GM23338 (cell line): ENCODE measurements at regions not wholly inside any gene's neighbourhood (a gene's known extent, or its start where the extent isn't known, plus 50 kb on each side); places are given as distances from the start of the nearest gene placed in this dataset.

ENCODE experiments used
- ATAC-seq: fragments of 200-7000 bp; cut with Tn5 transposase; 3 replicates; pipeline ENCODE4 v1.9.1; 2020
- DNase-seq: peaks from one replicate; pipeline ENCODE4 v3.0.0-alpha.2; 2015; ENCODE audit warnings: low spot score
- H2AFZ ChIP-seq: fragments of 200-600 bp; sonication (generic); 2 replicates; pipeline ENCODE4 v1.8.0; 2016; ENCODE audit warnings: antibody characterized with exemption, mild to moderate bottlenecking, moderate library complexity
- H3F3A ChIP-seq: fragments of 200-600 bp; sonication (generic); replicated peaks from 2 replicates; pipeline ENCODE4 v1.8.0; 2017; ENCODE audit warnings: antibody characterized with exemption, mixed run types, low read depth
- H3K27ac ChIP-seq: fragments of 200-600 bp; sonication (generic); 2 replicates; pipeline ENCODE4 v1.6.1; 2016; ENCODE audit warnings: low read depth
- H3K27me3 ChIP-seq: fragments of 200-600 bp; sonication (generic); 2 replicates; pipeline ENCODE4 v1.8.0; 2016; ENCODE audit warnings: mild to moderate bottlenecking, mixed run types, moderate library complexity; ENCODE audit not compliant: insufficient read depth
- H3K36me3 ChIP-seq: fragments of 200-600 bp; sonication (generic); 2 replicates; pipeline ENCODE4 v1.8.0; 2016; ENCODE audit warnings: mild to moderate bottlenecking; ENCODE audit not compliant: insufficient read depth
- H3K4me1 ChIP-seq: fragments of 200-600 bp; sonication (generic); 2 replicates; pipeline ENCODE4 v1.8.0; 2016; ENCODE audit warnings: mild to moderate bottlenecking, moderate library complexity; ENCODE audit not compliant: insufficient read depth
- H3K4me2 ChIP-seq: fragments of 200-600 bp; sonication (generic); 2 replicates; pipeline ENCODE4 v1.7.1; 2017; ENCODE audit warnings: mixed run types
- H3K4me3 ChIP-seq: fragments of 200-600 bp; sonication (generic); 2 replicates; pipeline ENCODE4 v1.6.1; 2016; ENCODE audit warnings: mixed run types
- H3K79me2 ChIP-seq: fragments of 200-600 bp; sonication (generic); replicated peaks from 2 replicates; pipeline ENCODE4 v1.8.0; 2017; ENCODE audit warnings: mild to moderate bottlenecking; ENCODE audit not compliant: insufficient read depth
- H3K9me2 ChIP-seq: fragments of 200-600 bp; sonication (generic); 2 replicates; pipeline ENCODE4 v1.8.0; 2017; ENCODE audit not compliant: insufficient read depth
- H4K20me1 ChIP-seq: fragments of 200-600 bp; sonication (generic); replicated peaks from 2 replicates; pipeline ENCODE4 v1.8.0; 2017; ENCODE audit warnings: mild to moderate bottlenecking; ENCODE audit not compliant: insufficient read depth
- H3K27ac Mint-ChIP-seq: 2 replicates; pipeline ENCODE4 v1.8.0; 2020; ENCODE audit warnings: inconsistent platforms, mild to moderate bottlenecking, moderate library complexity, mixed read lengths
- H3K27me3 Mint-ChIP-seq: 3 replicates; pipeline ENCODE4 v1.8.0; 2022; ENCODE audit warnings: low read depth, mild to moderate bottlenecking, moderate library complexity, mixed read lengths, inconsistent platforms; ENCODE audit not compliant: insufficient read depth, poor library complexity
- H3K36me3 Mint-ChIP-seq: 3 replicates; pipeline ENCODE4 v1.8.0; 2021; ENCODE audit warnings: low read depth, mild to moderate bottlenecking, inconsistent platforms, moderate library complexity, mixed read lengths
- H3K4me1 Mint-ChIP-seq: 3 replicates; pipeline ENCODE4 v1.8.0; 2020; ENCODE audit warnings: mild to moderate bottlenecking, inconsistent platforms, mixed read lengths
- H3K4me3 Mint-ChIP-seq: 3 replicates; pipeline ENCODE4 v1.8.0; 2021; ENCODE audit warnings: moderate library complexity, mild to moderate bottlenecking, inconsistent platforms, mixed read lengths
- H3K9me3 Mint-ChIP-seq: 3 replicates; pipeline ENCODE4 v1.8.0; 2020; ENCODE audit warnings: moderate library complexity, mild to moderate bottlenecking, inconsistent platforms, mixed read lengths
- CREB1 ChIP-seq: fragments of 250-450 bp; sonication (Bioruptor Pico); IDR thresholded peaks from 2 replicates; pipeline ENCODE4 v1.5.0; 2020; ENCODE audit warnings: low read depth, mild to moderate bottlenecking, moderate library complexity
- CTCF ChIP-seq, 2 experiments: fragments of 200-600 bp in 1 of 2; sonication (generic) in 1 of 2; conservative IDR thresholded peaks; 2 replicates each; pipeline versions ENCODE4 v1.5.1 to v1.6.1; 2016 to 2017; ENCODE audit warnings: antibody characterized with exemption in 2 of 2, low read depth in 2 of 2, mild to moderate bottlenecking in 2 of 2, moderate library complexity in 1 of 2
- ETS1 ChIP-seq: IDR thresholded peaks from 2 replicates; pipeline ENCODE4 v1.6.1; 2016; ENCODE audit warnings: antibody characterized with exemption
- EZH2 ChIP-seq: fragments of 200-600 bp; sonication (generic); IDR thresholded peaks from one replicate; pipeline ENCODE4 v1.8.0; 2017; ENCODE audit warnings: antibody characterized with exemption, mild to moderate bottlenecking, low read depth; ENCODE audit not compliant: unreplicated experiment
- EZH2phosphoT487 ChIP-seq: fragments of 200-600 bp; sonication (generic); IDR thresholded peaks from one replicate; pipeline ENCODE4 v1.8.1; 2018; ENCODE audit warnings: antibody characterized with exemption; ENCODE audit not compliant: unreplicated experiment
- JUNB ChIP-seq: IDR thresholded peaks from one replicate; pipeline ENCODE4 v1.6.1; 2016; ENCODE audit warnings: antibody characterized with exemption; ENCODE audit not compliant: unreplicated experiment
- NANOG ChIP-seq: IDR thresholded peaks from 2 replicates; pipeline ENCODE4 v1.6.1; 2016; ENCODE audit warnings: antibody characterized with exemption, borderline replicate concordance
- POLR2AphosphoS5 ChIP-seq: IDR thresholded peaks from 2 replicates; pipeline ENCODE4 v1.6.1; 2016; ENCODE audit warnings: antibody characterized with exemption, low read depth
- REST ChIP-seq: IDR thresholded peaks from one replicate; pipeline ENCODE4 v1.6.1; 2018; ENCODE audit warnings: antibody characterized with exemption; ENCODE audit not compliant: unreplicated experiment
- STAT1 ChIP-seq: IDR thresholded peaks from one replicate; pipeline ENCODE4 v1.6.1; 2016; ENCODE audit warnings: antibody characterized with exemption; ENCODE audit not compliant: unreplicated experiment
- ZNF114 ChIP-seq: fragments of 250-450 bp; sonication (Bioruptor Pico); IDR thresholded peaks from 2 replicates; pipeline ENCODE4 v1.5.0; 2020; ENCODE audit warnings: mild to moderate bottlenecking, moderate library complexity
- ZNF331 ChIP-seq: fragments of 250-450 bp; sonication (Bioruptor Pico); IDR thresholded peaks from 2 replicates; pipeline ENCODE4 v1.5.0; 2020; ENCODE audit warnings: low read depth, mild to moderate bottlenecking, moderate library complexity
- ZNF462 ChIP-seq: fragments of 250-450 bp; sonication (Bioruptor Pico); IDR thresholded peaks from 2 replicates; pipeline ENCODE4 v1.5.0; 2020; ENCODE audit warnings: mild to moderate bottlenecking, moderate library complexity

- peaks cover 2% of the 10 kb centered on the region for H3K27me3 Mint-ChIP-seq
- no peak for TF ChIP-seq CREB1
- no peak for TF ChIP-seq CTCF (conservative IDR thresholded peaks at IDR 0.05; ENCODE audit: low read depth in 2 of 2)
- TF ChIP-seq NANOG: no peak
- no peak for TF ChIP-seq POLR2AphosphoS5
- no peak for TF ChIP-seq STAT1
- no peak for TF ChIP-seq REST
- TF ChIP-seq EZH2: no peak
- TF ChIP-seq ZNF462 (CRISPR knock-in tag): no peak
- no peak for TF ChIP-seq JUNB
- no peak for TF ChIP-seq ZNF331 (CRISPR knock-in tag)
- TF ChIP-seq ETS1: no peak
- no peak for TF ChIP-seq ZNF114 (CRISPR knock-in tag)
- TF ChIP-seq EZH2phosphoT487: no peak
- Histone ChIP-seq H3K4me2 (no peak overlapping the region), H3K4me1 (no peaks in the 10 kb centered on the region), H3K79me2 (no peaks in the 10 kb centered on the region), H3F3A (no peaks in the 10 kb centered on the region), H3K9me2 (no peaks in the 10 kb centered on the region), H4K20me1 (no peaks in the 10 kb centered on the region), H3K27me3 (no peaks in the 10 kb centered on the region), H3K4me3 (no peak overlapping the region), H3K27ac (no peak overlapping the region), H2AFZ (no peak overlapping the region), H3K36me3 (no peaks in the 10 kb centered on the region)
- DNase-seq (no peak), ATAC-seq (no peak)
- no peak overlapping the region for H3K4me3 Mint-ChIP-seq
- no peaks in the 10 kb centered on the region for H3K4me1 Mint-ChIP-seq
- H3K27ac Mint-ChIP-seq: no peak overlapping the region
- H3K36me3 Mint-ChIP-seq: peaks cover 3% of the 10 kb centered on the region; the same call in 2 of the 3 replicates
- peaks cover 12% of the 10 kb centered on the region for H3K9me3 Mint-ChIP-seq
Observed at GRCh38 chr3:86221601-86222000, 769.3 kb downstream of the VGLL3 start.
